GM13976 (cell line): ENCODE measurements at regions not wholly inside any gene's neighbourhood (a gene's known extent, or its start where the extent isn't known, plus 50 kb on each side); places are given as distances from the start of the nearest gene placed in this dataset.

Experiments used
- DNase-seq: peaks from one replicate; pipeline ENCODE4 v3.0.0; 2012; ENCODE audit warnings: low spot score
- in situ Hi-C: fragments of 300-500 bp; cut with MboI; formaldehyde crosslinking; loops from one replicate; pipeline ENCODE4 v1.12.0; 2022; ENCODE audit warnings: low sequenced_read_pairs, mixed read lengths, inconsistent platforms; ENCODE audit not compliant: unreplicated experiment
- TF ChIP-seq, protein P1 (sequence below): IDR thresholded peaks from 2 replicates; pipeline ENCODE4 v1.5.1; 2012; ENCODE audit warnings: borderline replicate concordance, mild to moderate bottlenecking; ENCODE audit not compliant: insufficient read depth; ENCODE audit errors: extremely low read depth, missing control alignments, control extremely low read depth

DNA sequence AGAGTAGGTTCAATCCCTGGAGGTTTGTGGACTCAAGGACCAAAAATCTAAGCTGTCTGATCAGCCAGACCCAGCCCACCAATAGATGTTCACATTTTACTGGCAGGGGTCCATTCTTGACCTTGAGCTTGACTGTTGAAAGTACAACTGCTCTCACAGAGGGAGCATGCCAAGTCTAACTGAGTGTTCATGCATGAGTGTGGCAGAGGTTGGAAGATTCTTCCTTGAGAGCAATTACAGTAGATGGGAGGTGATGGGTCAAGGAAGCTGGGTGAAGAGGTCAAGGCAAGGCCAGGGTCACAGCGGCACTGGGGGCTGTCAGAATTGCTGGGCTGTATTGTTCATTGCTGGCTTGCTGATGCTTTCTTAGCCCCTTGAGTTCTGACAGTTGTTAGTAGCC is 202.8 kb upstream of the SVIL start:
- in situ Hi-C loops = no loop called here
- TF ChIP-seq, protein P1, sequence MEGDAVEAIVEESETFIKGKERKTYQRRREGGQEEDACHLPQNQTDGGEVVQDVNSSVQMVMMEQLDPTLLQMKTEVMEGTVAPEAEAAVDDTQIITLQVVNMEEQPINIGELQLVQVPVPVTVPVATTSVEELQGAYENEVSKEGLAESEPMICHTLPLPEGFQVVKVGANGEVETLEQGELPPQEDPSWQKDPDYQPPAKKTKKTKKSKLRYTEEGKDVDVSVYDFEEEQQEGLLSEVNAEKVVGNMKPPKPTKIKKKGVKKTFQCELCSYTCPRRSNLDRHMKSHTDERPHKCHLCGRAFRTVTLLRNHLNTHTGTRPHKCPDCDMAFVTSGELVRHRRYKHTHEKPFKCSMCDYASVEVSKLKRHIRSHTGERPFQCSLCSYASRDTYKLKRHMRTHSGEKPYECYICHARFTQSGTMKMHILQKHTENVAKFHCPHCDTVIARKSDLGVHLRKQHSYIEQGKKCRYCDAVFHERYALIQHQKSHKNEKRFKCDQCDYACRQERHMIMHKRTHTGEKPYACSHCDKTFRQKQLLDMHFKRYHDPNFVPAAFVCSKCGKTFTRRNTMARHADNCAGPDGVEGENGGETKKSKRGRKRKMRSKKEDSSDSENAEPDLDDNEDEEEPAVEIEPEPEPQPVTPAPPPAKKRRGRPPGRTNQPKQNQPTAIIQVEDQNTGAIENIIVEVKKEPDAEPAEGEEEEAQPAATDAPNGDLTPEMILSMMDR = no peak

DNA sequence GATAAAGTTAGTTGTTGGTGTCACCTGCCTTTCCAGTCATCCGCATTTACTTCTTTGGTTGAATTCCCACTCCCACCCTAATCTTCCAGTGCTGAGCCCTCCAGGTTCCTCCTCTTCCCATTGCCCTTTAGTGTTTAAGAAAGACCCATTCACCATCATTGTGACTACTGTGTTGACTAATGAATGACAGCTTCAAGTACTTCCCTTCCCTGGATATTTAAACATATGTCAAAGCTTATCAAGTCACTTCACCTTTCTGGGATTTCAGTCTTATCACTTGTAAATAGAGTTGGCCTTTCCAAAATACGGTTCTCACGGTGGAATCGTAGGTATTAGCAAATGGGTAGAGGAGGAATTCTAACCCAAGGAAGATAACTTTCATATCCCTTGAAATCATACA is 201.6 kb upstream of the SVIL start:
- in situ Hi-C loops = no loop called here
- no peak for DNase-seq
- TF ChIP-seq, protein P1 = no peak

More for the DNA sequence above, 202.8 kb upstream of the SVIL start:
- no peak for DNase-seq

DNA sequence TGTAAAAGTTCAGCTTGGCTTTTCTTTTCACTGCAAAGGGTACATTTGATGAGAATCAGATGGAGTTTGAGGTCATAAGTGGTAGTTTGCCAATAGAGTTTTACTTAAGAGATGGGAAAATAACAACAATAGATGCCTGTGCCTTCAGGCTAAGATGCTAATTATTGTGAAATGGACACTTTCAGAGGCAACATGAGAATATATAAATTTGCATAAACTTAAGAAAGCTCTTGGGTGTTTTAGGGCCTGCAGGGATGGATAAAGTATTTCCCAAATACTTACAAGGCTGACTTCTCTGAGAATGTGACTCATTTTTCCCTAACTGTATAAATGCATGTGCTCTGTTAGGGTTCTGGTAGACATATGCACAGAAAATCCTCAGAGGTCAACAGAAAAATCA is 200.3 kb upstream of the SVIL start:
- TF ChIP-seq, protein P1 = no peak
- DNase-seq = no peak
- in situ Hi-C loops = no loop called here

DNA sequence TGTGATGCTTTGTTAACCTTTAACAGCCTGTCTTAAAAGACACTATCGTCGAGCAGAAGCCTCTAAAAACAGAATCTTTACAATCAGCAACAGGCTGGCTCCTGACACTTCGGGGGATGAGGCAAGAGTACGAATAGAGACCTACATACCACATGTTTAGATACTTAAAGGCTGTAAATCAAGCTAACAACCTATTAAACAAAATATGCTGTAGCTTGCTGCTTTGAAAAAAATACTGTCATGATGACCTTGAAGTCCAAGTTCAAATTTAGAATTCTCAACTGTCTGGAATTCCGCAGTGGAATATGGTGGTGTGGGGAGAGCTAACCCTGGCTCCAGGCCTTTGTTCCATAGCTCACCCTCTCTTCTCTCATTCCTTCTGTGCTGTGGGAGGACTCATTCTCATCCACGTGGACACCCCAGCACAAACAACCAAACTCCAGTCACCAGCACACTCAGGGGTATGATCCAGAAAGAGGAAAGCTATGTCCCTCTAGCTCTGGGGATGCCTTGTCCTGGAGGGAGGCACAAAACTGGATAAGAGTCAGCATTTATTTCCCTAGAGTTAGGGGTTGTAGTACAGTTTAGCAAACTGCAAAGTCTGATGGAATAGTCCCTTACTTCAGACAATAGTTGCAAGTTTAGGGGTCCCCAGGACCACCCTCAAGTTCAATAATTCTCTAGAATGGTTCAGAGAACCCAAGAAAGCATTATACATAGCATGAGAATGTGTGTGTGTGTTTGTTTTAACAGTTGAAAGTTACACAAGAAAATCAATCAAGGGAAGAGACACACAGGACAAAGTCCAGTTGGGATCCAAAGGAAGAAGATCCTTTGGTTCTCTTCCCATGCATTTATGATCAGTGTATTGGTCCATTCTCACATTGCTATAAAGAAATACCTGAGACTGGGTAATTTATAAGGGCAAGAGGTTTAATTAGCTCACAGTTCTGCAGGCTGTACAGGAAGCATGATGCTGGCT is 196.1 kb upstream of the SVIL start:
- DNase-seq = no peak
- TF ChIP-seq, protein P1 = no peak
- in situ Hi-C loops = no loop called here

DNA sequence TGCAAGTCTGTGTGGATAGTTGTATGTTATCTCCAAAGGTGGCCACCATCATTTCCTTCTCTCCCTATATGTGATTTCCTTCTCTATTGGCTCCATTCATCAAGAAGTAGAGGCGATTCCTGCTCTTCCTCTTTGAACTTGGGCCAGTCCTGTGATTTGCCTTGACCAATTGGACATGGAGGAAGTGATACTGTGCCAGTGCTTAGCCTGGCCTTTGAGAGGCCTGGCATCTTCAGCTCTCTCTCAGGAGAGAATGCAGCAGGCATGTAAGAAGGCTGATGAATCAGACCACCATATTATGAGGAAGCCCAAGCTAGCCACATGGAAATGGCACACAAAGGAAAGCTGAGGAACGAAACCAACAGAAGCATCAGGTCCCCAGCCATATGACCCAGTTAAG is 195.0 kb upstream of the SVIL start:
- no peak for DNase-seq
- in situ Hi-C loops = no loop called here
- TF ChIP-seq, protein P1 = no peak

DNA sequence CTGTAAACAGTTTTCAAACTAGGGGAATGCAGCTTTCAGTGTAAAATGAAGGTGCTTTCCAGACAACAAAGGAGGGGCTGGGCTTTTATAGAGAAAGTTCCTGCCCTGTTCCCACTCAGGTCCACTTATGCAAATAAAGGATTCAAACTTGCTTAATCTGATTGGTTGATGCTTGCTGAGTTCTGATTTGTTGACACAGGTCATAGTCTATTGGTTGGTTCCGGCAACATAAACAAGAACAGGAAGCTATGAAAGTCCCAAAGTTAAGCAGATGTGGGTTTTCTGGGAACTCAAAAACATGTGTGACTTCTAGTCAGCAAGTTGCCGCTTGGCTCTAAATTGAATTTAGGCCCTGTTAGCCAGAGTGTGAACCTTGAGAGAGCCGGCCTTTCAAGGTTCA is 194.2 kb upstream of the SVIL start:
- no peak for DNase-seq
- TF ChIP-seq, protein P1 = no peak
- in situ Hi-C loops = no loop called here
